Activated CD4-positive, alpha-beta T cell treated with anti-CD3 and anti-CD28 coated beads for 24 hours (primary cell): ENCODE measurements at regions not wholly inside any gene's neighbourhood (a gene's known extent, or its start where the extent isn't known, plus 50 kb on each side); places are given as distances from the start of the nearest gene placed in this dataset.

ENCODE experiments used
- DNase-seq, 2 donors: peaks; one replicate each; pipeline ENCODE4 v3.0.0-alpha.2; 2020; ENCODE audit warnings: low read depth in 2 of 2

- no peak for DNase-seq
Measured at GRCh38 chr2:67625178-67625577, 228.0 kb downstream of the ETAA1 start.

GRCh38 chr2:67625690-67626475, 228.8 kb downstream of the ETAA1 start:
- no peak for DNase-seq

- no peak for DNase-seq
Measured at GRCh38 chr2:67626656-67627055, 229.5 kb downstream of the ETAA1 start.

DNA sequence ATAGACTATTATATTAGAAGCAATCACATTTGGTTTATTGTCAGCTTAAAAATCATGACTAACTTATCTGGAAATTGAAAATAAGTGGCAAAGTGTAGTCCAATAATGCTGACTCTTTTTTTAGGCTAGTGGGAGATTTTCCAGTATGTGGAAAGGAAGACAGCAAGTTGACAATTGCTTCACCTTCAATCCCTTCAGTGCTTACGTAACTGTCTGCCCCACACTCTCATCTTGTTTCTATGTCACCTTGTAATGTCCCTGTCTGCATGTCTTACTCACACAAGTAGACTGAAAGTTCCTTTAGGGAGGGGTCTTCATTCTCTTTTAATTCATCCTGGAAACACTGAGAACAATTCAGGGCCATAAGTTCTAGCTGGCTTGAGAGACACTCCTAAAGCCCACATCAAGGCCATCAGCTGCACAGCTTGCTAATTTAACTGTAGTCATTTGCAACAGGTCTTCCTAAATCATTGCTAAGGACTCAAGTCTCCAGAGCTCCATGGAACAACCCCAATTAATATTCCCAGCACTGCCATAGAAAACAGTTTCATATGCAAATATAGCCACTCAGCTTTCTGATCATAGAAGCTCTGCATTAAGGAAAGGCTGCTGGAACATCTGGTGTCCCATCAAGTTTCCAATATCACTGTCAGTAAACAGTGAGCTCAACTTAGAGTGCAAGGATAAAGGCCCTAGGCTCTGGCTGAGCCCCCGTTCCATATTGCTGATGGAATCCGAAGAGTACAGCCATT, 230.5 kb downstream of the ETAA1 start:
- DNase-seq = no peak

DNA sequence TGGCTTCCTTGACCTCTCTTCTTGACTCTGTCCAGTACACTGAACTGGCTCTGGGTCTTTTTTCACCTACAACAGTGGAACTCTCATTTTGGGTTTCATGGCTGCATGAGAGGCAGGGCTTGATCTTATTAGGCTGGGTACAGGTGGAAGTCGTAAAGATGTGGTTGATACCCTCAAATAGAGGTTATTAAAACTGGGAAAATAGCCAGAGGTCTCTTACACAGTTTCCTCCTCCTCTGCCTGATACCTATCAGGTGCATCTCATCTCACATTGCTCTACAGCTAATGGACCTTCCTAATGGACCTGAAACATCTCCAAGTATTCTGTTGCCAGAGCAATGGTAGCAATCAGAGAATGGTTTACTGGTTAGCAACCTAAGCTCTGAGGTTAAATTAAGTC, 231.8 kb downstream of the ETAA1 start:
- DNase-seq = no peak

- DNase-seq = no peak
Measured at GRCh38 chr2:67631483-67631882, 234.3 kb downstream of the ETAA1 start.

- no peak for DNase-seq
Measured at GRCh38 chr2:67633212-67633856, 236.2 kb downstream of the ETAA1 start.

- no peak for DNase-seq
Measured at GRCh38 chr2:67638146-67638545, 241.0 kb downstream of the ETAA1 start.

DNA sequence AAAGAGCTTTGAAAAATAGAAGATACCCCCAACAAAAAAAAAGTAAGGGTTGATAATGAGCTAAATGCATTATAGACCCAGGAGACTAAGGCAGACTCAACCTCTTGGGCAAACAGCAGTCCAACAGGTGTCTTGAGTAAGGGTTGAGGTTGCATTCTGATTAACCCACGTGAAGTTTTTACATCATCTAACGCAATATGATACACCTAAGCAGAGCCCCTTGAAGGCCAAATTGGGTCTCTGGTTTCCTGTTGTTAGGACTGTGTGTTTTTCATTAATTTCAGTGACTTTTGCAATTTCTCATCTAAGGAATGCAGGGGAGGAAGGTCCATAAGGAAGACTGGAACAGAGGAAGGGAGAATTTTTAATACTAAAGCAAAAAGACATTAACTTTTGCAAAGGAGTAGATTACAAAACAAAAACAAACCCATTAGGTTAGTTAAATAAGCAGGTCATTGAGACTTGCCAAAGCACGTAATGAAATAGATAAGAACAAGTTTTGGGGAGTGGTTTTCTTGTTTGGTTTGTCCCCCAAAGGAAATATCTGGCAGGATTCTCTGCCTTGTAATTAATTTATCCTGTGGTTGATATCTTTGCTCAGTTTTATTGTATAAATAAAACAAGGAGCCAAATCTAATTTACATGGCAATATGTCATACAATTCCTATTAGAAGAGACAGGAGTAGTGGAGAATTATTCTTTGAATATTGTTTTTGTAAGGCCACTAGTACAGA, 244.3 kb downstream of the ETAA1 start:
- no peak for DNase-seq

DNA sequence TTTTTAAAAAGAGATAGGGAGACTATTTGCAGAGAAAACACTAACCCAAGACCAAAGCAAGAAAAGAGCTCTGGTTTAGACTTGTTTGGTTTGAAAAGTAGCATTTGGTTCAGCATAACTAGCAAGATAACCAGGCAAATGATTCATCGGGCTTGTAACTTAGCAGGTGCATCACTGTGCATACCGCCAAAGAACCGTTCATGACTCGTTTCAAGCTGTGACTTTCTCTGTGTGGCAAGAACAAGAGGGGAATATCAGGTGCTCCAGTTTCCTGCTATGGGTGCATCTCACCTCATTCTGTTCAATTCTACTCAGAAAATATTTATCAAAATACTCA, 244.9 kb downstream of the ETAA1 start:
- DNase-seq = no peak

DNA sequence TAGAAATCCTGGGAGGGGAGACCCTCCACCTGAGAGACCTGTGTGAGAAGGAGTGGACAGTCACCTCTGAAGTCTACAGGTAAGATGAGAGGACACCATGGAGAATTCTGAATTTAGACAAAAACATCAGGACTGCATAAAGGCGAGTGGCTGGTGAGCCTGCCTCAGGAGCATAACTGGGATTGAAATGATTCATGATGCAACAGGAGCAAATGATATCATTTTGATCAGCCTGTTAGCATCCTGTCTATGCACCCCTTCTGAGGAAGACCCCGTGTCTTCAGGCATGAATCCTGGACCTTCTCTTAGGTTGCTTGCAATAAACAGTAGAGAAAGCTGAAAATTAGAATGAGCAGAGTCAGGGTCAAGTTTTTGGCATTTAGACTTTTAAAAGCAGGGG, 245.8 kb downstream of the ETAA1 start:
- DNase-seq = no peak

GRCh38 chr2:67645280-67646138, 248.4 kb downstream of the ETAA1 start:
- DNase-seq = no peak

- DNase-seq = no peak
Measured at GRCh38 chr2:67646714-67647333, 249.7 kb downstream of the ETAA1 start.

- DNase-seq = no peak
Measured at GRCh38 chr2:67649331-67650261, 252.5 kb downstream of the ETAA1 start.

DNA sequence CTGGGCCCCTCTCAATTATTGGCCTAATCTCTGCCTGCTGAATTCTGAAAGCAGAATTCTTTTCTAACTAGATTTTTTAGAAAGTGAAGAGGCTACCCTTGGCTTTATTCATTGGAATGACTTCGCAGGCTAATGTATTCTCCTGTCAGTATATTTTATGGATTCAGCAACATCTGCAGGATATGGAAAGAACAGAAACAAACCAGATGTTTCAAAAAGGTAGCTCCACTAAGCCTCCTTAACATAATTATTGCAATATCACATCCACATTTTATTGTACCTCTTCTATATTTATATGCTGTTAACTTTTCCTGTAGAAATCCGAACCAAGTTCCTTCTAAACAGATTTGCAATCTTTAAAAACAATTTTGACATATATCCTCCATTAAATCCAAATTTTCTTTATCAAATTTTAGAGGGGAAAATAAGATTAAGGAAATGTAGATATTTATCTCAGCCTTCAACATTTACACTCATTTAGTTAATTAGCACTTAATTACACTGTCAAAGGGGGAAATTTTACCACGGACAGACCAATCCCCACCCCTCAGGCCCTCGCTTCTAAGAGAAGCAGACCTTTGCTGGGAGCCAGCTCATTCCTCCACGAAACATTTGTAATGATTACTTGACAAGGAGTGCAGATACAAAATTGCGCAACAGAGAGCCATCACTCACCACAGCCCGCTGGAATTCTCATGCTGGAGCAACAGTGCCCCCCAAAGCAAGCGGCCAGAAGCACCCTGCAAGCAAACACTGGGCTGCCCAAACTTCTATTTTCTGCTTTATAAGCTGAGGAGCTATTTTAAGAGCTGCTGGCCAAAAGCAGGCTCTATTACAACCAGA, 253.4 kb downstream of the ETAA1 start:
- no peak for DNase-seq

DNA sequence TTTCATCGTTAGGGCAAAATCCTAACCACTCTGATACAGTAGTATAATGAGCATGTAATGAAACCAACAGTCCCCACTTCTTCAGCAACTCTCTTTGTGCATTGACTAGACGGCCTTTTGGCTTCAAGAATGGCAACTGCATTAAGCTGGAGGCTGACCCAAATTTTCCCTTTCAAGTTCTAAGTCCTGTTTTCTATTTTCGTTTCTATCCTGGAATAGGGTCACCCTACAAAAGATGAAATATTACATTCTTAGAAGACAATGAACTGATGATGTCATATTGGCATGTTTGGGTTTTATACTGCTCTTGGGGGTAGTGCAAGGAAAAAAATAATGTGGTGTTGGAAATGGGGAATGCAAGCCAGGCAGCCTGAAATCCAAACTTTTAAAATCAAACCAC, 254.4 kb downstream of the ETAA1 start:
- no peak for DNase-seq

- DNase-seq = no peak
Measured at GRCh38 chr2:67652679-67653078, 255.5 kb downstream of the ETAA1 start.

GRCh38 chr2:67656875-67657274, 259.7 kb downstream of the ETAA1 start:
- DNase-seq = no peak

DNA sequence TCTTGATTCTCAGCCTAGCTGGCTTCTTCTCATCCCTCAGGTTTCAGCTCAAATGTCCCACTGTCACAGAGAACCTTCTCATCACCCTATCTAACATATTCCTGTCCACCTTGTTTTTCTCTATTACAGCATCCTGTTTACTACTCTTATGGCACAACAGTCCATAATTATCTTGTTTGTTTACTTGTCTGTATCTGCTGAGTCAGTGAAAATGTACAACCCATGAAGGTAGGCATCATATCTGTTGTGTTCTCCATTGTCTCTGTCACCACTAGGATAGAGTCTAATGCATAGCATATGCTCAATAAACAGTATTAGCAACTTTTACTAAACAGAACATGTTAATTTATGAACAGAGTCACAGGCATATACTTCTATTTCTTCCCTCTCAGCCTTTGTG, 261.7 kb downstream of the ETAA1 start:
- DNase-seq = no peak
